Tibial nerve (tissue), 4 donors: ENCODE measurements at regions not wholly inside any gene's neighbourhood (a gene's known extent, or its start where the extent isn't known, plus 50 kb on each side); places are given as distances from the start of the nearest gene placed in this dataset.

ENCODE experiments used
- DNase-seq, 2 donors: peaks; one replicate each; pipeline ENCODE4 v3.0.0-alpha.2; 2019; ENCODE audit warnings: low spot score in 2 of 2
- H3K27ac ChIP-seq, 4 donors: fragments of 200-600 bp; sonication (generic) in 3 of 4; one replicate each; pipeline ENCODE4 v1.5.1; 2017 to 2019; ENCODE audit warnings: mild to moderate bottlenecking in 1 of 4
- H3K27me3 ChIP-seq, 2 donors: fragments of 200-600 bp; sonication (generic) in 1 of 2; one replicate each; pipeline versions ENCODE4 v1.5.1 to v1.6.0; 2017 to 2019
- H3K36me3 ChIP-seq, 3 donors: fragments of 200-600 bp; sonication (generic); one replicate each; pipeline ENCODE4 v1.5.1; 2018 to 2019
- H3K4me1 ChIP-seq, 4 donors: fragments of 200-600 bp; sonication (generic) in 3 of 4; one replicate each; pipeline ENCODE4 v1.5.1; 2017 to 2019
- H3K4me3 ChIP-seq, 4 donors: fragments of 200-600 bp; sonication (generic) in 3 of 4; one replicate each; pipeline ENCODE4 v1.5.1; 2017 to 2019; ENCODE audit warnings: mild to moderate bottlenecking in 1 of 4, moderate library complexity in 1 of 4
- H3K9me3 ChIP-seq, 4 donors: fragments of 200-600 bp; sonication (generic) in 3 of 4; one replicate each; pipeline ENCODE4 v1.5.1; 2017 to 2019
- EP300 ChIP-seq, 2 donors: sonication (generic); formaldehyde crosslinking; IDR thresholded peaks; one replicate each; pipeline ENCODE4 v1.6.1; 2017; ENCODE audit warnings: antibody characterized with exemption in 2 of 2, mild to moderate bottlenecking in 1 of 2
- POLR2A ChIP-seq, 2 donors: fragments of 450-650 bp; IDR thresholded peaks; one replicate each; pipeline ENCODE4 v1.6.1; 2017; ENCODE audit warnings: antibody characterized with exemption in 2 of 2, mild to moderate bottlenecking in 2 of 2, moderate library complexity in 2 of 2
- WGBS, 2 donors: methylation state at CpG; one replicate each; pipeline ENCODE4 v1.1.5; 2018; 5-methylcytosine and 5-hydroxymethylcytosine counted together
- TF ChIP-seq, protein P1 (sequence below), 5 experiments: fragments of 200-600 bp in 3 of 5; fragments of 450-650 bp in 2 of 5; sonication (generic) in 3 of 5; IDR thresholded peaks; one replicate each; pipeline ENCODE4 v1.5.1; 2016 to 2019; ENCODE audit warnings: antibody characterized with exemption in 5 of 5, mild to moderate bottlenecking in 3 of 5, moderate library complexity in 2 of 5

DNA sequence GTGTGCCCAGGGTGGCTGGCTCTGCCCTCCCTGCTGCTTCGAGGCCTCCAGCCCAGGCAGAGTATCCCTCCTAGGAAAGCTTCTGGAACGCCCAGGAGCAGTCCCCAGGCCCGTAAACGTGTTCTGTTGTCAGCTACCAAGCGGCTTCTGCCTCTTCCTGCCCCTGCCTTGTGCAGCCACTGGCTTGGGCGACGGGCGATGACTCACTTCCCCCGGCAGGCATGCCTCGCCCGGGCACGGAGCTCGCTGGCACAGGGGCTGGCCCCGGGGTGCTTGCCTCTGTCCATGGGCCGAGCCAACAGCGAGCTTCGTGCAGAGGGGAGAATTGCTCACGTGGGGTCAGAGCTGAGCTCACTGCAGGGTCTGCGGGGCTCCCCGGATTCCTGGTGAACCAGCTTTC, 86.7 kb upstream of the THBS2 start:
- H3K4me3 ChIP-seq = no peak overlapping the region
- H3K27ac ChIP-seq = no peak overlapping the region
- no peaks in the 10 kb centered on the region for H3K36me3 ChIP-seq
- WGBS, 2 donors = 92 to 95% methylated on average over 17 to 19 of the region's 20 CpGs
- H3K27me3 ChIP-seq = no peaks in the 10 kb centered on the region
- H3K4me1 ChIP-seq = peaks cover 0 to 21% (median 0%) of the 10 kb centered on the region in 4 donors
- TF ChIP-seq, protein P1, sequence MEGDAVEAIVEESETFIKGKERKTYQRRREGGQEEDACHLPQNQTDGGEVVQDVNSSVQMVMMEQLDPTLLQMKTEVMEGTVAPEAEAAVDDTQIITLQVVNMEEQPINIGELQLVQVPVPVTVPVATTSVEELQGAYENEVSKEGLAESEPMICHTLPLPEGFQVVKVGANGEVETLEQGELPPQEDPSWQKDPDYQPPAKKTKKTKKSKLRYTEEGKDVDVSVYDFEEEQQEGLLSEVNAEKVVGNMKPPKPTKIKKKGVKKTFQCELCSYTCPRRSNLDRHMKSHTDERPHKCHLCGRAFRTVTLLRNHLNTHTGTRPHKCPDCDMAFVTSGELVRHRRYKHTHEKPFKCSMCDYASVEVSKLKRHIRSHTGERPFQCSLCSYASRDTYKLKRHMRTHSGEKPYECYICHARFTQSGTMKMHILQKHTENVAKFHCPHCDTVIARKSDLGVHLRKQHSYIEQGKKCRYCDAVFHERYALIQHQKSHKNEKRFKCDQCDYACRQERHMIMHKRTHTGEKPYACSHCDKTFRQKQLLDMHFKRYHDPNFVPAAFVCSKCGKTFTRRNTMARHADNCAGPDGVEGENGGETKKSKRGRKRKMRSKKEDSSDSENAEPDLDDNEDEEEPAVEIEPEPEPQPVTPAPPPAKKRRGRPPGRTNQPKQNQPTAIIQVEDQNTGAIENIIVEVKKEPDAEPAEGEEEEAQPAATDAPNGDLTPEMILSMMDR (IDR thresholded peaks at IDR 0.05) = no peak
- TF ChIP-seq POLR2A (IDR thresholded peaks at IDR 0.05) = no peak
- TF ChIP-seq EP300 (IDR thresholded peaks at IDR 0.05) = no peak
- peaks cover 0 to 3% (median 0%) of the 10 kb centered on the region in 4 donors for H3K9me3 ChIP-seq
- DNase-seq = no peak

DNA sequence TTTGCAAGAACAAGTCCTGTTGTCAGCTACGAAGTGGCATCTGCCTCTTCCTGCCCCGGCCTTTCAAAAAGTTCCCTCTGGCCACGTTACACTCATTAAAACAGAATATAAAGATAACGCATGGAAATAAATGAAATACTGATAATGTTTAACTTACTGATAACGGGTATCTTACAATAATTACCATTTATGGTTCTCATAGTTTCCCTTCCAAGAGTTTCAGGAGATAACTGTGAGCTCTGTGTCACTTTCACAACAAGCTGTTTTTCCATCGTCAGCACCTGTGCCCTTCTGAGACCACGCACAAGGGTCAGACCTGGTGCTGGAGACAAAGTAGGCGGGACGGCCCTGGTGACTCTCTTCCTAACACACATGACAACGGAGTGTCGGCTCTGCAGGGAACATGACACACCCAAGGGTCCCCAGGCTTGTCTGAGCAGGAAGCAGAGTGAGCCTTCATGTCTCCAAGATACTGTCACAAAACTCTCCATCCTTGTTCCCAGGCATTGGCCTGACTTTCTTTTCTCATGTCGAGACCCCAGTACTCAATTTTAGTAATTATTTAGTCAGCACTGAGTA, 86.2 kb upstream of the THBS2 start:
- no peaks in the 10 kb centered on the region for H3K27me3 ChIP-seq
- H3K27ac ChIP-seq = no peak overlapping the region
- no peak for DNase-seq
- no peak for TF ChIP-seq EP300 (IDR thresholded peaks at IDR 0.05)
- TF ChIP-seq, protein P1 (IDR thresholded peaks at IDR 0.05) = no peak
- no peak for TF ChIP-seq POLR2A (IDR thresholded peaks at IDR 0.05)
- WGBS, 2 donors = 89 to 91% methylated on average over 12 of the region's 12 CpGs
- H3K4me3 ChIP-seq = no peak overlapping the region
- H3K4me1 ChIP-seq = peaks cover 0 to 21% (median 0%) of the 10 kb centered on the region in 4 donors
- no peaks in the 10 kb centered on the region for H3K9me3 ChIP-seq
- no peaks in the 10 kb centered on the region for H3K36me3 ChIP-seq

DNA sequence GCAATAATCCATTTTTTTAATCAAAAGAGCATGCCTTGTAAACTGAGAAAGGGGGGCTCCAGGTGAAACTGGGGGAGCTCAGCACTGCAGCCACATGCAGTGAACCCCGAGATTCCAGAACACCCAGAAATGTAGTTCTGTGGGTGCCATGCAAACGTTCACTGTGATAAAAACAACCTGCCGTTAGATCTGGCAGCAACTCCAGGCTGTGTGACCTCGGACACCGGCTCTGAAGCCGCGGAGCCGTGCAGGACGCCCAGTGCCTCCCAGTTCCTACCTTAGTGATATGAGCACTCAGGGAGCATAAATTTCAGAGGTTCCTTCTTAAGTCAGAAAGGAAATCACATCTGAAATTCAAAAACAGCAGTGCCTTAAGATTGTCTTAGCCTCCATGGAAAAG, 85.4 kb upstream of the THBS2 start:
- H3K9me3 ChIP-seq = no peaks in the 10 kb centered on the region
- WGBS, 2 donors = 93% methylated on average over 9 of the region's 9 CpGs
- H3K27ac ChIP-seq = no peak overlapping the region
- peaks cover 0 to 17% (median 0%) of the 10 kb centered on the region in 4 donors for H3K4me1 ChIP-seq
- no peaks in the 10 kb centered on the region for H3K27me3 ChIP-seq
- no peaks in the 10 kb centered on the region for H3K36me3 ChIP-seq
- no peak overlapping the region for H3K4me3 ChIP-seq
- DNase-seq = no peak
- TF ChIP-seq EP300 (IDR thresholded peaks at IDR 0.05) (no peak), POLR2A (IDR thresholded peaks at IDR 0.05) (no peak)
- TF ChIP-seq, protein P1 (IDR thresholded peaks at IDR 0.05) = no peak

DNA sequence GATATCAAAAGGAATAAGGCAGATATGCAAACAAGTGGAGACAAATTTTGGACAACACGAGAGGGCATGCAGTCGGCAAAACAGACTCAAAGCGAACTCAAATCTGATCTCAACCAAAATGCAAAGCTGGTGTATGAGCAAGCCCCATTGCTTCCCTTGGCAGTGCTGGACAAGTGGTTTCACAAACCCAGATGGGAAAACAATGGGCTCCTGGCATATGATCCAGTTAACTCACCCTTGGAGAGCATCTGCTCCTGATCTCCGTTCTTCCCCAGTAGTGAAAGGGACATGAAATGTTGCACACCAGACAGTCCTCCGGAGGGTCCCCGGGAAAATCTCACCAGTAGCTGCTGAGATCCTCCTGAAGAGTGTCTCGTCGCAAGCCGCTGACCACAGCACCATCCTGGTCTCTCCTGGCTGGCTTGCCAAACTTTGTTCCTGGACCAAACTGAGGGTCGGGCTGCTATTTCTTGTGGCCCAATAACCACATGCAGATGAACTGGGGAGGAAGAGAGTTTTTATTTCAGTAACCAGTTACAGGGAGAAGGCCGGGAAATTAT, 84.3 kb upstream of the THBS2 start:
- no peaks in the 10 kb centered on the region for H3K36me3 ChIP-seq
- H3K27me3 ChIP-seq = no peaks in the 10 kb centered on the region
- peaks cover 0 to 6% (median 0%) of the 10 kb centered on the region in 4 donors for H3K4me1 ChIP-seq
- DNase-seq = no peak
- H3K27ac ChIP-seq = no peak overlapping the region
- TF ChIP-seq POLR2A (IDR thresholded peaks at IDR 0.05) = no peak
- H3K9me3 ChIP-seq = no peaks in the 10 kb centered on the region
- WGBS, 2 donors = 84 to 91% methylated on average over 9 to 11 of the region's 11 CpGs
- H3K4me3 ChIP-seq = no peak overlapping the region

DNA sequence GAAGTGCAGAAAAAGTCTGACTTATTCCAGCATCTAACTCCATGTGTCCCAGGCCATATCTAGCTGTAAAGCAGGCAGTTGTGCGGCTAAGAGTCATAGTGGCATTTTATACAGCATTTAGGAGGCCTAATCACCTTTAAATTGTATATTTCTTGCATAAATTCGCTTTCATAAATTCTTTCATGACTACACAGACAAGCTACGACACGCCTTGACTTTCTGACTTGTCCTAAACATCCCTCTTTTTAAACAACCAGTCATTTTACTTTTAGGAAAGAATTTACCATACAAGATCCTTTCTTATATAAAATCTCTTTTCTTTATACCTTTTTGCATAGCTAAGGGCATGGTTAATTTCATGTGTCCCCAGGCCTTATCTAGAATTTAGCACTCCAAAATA, 81.7 kb upstream of the THBS2 start:
- Histone ChIP-seq H3K4me1 (no peaks in the 10 kb centered on the region), H3K4me3 (no peak overlapping the region), H3K27me3 (no peaks in the 10 kb centered on the region), H3K9me3 (no peaks in the 10 kb centered on the region), H3K27ac (no peak overlapping the region), H3K36me3 (no peaks in the 10 kb centered on the region)
- TF ChIP-seq EP300 (IDR thresholded peaks at IDR 0.05) (no peak), POLR2A (IDR thresholded peaks at IDR 0.05) (no peak)
- TF ChIP-seq, protein P1 (IDR thresholded peaks at IDR 0.05) = no peak
- WGBS, 2 donors = 90 to 93% methylated on average over 4 of the region's 4 CpGs
- DNase-seq = no peak
